ENCODE measurements at regions not wholly inside any gene's neighbourhood (a gene's known extent, or its start where the extent isn't known, plus 50 kb on each side); places are given as distances from the start of the nearest gene placed in this dataset.
"Not testable (repeated sequence)": the region's sequence is repeated elsewhere in the genome, so short reads cannot be mapped to it uniquely, and the experiment has no call there.

- no peak for DNase-seq (ENCODE audit: low read depth)
These were observed 193.3 kb downstream of the CEP135 start for GRCh38 chr4:56142088-56142487.

DNA sequence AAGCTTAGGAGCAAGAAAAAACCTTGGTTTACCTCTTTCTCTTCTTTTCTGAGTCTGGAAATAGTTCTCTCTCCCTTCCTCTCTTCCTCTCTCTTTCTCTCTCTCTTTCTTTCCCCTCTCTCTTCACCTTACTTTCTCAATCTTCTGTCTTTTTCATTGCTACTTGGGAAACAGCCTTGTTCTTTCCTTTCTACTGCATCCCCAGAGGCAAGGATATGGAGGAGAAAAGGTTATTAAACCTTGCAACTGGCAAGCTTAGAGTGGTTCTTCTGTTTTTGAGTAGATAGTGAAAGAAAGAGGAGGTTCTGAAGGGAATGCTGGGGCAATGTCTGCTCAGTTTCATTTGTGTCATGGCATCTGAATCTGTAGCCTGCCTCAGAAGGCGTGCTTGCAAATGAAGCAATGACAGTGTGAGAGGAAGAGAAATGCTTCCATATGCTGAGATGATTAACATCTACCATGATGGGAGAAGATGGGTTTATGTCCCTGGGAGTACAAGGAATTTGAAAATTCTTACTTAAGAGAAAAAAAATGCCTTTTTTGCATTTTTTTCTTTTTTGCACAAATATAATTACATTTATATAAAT, 190.6 kb downstream of the CEP135 start:
- DNase-seq (ENCODE audit: low read depth) = peak; percentile 18

DNA sequence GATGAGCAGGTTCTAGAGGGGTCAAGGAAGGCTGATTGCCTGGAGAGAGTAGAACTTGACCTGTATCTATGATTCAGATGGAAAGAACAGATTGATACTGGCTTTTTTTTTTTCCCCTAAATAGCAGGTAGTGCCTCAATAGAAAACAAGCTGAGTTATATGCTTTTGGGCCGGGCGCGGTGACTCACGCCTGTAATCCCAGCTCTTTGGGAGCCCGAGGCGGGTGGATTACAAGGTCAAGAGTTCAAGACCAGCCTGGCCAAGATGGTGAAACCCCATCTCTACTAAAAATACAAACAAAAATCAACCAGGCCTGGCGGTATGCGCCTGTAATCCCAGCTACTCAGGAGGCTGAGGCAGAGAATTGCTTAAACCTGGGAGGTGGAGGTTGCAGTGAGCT, 186.1 kb downstream of the CEP135 start:
- DNase-seq (ENCODE audit: low read depth) = not testable (repeated sequence)

GRCh38 chr4:56134266-56134665, 185.5 kb downstream of the CEP135 start:
- no peak for DNase-seq (ENCODE audit: low read depth)

DNA sequence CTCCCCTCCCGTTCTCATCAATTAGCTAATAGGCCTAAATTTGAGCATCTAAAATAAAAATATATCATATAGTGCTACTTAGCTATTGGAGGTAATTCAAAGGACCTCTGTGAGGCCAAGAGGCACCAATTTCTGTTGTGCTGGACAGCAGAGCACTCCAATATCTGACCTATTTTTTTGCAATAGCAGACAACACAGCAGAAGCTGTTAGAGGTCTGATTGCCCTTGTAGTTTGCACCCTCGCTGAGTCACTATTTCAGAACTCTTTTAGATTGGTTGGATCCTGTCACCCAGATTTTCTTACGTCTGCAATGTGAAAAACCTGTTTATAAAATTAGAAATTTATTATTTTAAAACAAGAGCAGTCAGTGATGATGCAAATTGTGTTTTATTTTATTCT, 184.1 kb downstream of the CEP135 start:
- DNase-seq (ENCODE audit: low read depth) = no peak

DNA sequence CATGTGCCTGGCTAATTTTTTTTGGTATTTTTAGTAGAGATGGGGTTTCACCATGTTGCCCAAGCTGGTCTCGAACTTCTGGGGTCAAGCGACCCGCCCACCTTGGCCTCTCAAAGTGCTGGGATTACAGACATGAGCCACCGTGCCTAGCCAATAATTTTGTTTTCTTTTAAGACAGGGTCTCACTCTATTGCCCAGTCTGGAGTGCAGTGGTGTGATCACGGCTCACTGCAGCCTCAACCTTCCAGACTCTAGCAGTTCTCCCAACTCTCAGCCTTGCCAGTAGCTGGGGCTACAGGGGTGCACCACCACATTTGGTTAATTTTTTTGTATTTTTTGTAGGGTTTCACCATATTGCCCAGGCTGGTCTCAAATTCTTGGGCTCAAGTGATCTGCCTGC, 183.4 kb downstream of the CEP135 start:
- DNase-seq (ENCODE audit: low read depth) = not testable (repeated sequence)

DNA sequence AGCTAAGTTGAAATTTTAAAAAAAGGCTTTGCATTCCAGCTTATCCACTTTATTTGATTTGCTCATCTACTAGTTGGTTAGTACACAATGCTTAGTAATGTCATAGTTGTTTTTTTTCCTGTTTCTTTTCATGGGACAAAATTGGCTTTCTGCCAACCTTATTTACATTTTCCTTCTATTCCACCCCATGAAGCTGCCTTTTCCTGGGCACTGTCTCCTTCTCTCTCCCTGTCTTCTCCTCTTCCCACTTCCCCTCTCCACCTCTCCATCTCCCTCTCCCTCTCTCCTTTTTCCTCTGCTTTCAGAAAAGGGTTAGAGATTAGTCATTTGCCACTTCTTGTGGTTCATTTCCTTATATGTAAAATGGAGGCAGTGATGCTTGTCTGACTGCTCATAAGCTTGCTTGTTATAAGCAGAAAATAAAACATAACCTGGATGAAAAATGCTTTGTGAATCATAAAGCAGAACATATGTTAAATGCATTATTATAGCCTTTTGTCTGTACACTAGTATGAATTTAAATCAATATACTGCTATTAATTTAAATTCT, 181.9 kb downstream of the CEP135 start:
- no peak for DNase-seq (ENCODE audit: low read depth)

DNA sequence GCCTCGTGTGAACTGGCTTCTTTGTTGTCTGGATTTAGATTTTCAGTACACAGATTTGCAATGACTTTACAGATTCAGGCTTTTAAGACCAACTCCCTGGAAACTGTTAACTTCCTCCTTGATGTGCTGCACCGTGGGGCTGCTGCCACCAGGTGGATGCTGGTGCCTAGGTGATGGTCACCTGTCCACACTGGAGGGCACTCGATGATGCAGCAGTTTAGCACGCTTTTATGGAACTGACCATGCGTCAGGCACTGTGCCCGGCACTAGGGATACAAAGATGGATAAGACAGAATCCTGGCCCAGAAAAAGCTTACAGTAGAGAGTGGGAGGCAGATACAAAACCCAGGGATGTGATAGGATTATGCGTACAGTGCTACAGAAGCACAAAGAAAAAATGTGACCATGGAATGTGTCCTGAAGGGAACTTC, 180.7 kb downstream of the CEP135 start:
- DNase-seq (ENCODE audit: low read depth) = no peak

GRCh38 chr4:56128213-56128612, 179.5 kb downstream of the CEP135 start:
- no peak for DNase-seq (ENCODE audit: low read depth)

DNA sequence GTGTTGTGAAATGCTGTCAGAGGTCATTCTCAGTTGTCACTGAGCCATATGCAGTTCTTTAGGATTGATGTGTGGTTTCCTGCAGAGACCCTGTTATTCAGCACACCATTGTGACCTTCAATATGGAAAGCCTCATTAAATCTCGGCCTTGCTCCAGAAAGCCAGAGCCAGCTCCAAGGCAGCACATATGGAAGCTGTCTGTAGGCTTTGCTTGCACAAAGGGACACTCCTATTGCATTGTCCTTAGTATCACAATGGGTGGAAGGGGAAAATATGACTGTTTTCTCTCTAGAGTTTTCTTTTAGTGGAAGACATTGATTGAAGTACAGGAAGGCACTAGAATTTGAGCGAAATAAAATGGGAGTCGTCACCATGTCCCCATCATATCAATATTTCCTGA, 179.0 kb downstream of the CEP135 start:
- DNase-seq (ENCODE audit: low read depth) = no peak

DNA sequence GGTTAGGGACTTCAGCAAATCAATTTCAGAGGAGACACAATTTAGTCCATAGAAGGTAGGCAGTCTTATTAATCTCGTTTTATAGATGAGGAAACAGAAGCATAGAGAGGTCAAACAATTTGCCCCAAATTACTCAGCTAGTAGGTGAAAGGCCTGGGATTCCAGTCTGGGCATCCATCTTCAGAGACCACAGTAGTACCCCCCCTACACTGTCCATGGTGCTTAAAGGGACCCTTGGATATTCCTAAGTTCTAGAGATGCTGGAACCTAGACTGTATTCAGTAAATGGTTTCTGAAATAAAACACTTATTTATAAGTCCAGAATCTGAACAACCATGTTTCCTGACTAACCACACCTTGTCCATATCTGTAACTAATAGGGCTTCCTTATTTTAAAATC, 174.8 kb downstream of the CEP135 start:
- DNase-seq (ENCODE audit: low read depth) = no peak

- no peak for DNase-seq (ENCODE audit: low read depth)
These were observed 174.3 kb downstream of the CEP135 start for GRCh38 chr4:56123051-56123450.

DNA sequence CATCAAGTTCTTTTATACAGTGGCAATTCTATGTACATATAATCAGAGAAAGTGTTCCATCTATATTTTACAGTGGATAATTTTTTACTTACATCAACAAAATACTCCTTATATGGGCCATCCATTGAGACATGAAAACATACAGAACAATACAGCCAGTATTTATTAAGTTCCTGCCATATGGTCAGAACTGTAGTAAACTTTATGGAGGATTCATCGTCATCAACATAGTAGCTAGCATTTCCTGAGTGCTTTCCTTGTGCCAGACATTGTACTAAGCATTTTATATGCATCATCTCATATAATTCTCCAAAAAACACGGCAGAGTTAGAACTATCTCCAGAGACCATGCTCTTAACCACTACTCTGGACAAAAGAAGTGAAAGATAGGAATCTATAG, 170.1 kb downstream of the CEP135 start:
- DNase-seq (ENCODE audit: low read depth) = no peak

DNA sequence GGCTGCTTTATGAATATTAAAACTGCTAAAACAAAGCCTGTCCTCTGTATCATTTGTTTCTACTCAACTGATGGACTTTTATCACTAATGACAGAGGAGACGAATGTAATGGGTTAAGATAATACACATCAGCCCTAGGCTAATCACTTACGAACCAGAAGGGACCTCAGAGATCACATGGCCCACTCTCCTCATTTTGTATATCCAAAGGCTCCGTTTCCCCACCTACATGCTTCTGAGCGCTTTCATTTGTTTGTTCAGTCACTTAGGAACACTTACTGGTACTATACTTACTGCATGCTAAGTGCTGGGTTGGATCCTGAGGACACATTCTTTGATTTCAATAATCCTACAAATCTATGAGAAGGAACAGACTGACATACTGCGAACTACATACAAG, 169.3 kb downstream of the CEP135 start:
- no peak for DNase-seq (ENCODE audit: low read depth)

- no peak for DNase-seq (ENCODE audit: low read depth)
These were observed 167.2 kb downstream of the CEP135 start for GRCh38 chr4:56115898-56116297.

GRCh38 chr4:56112377-56112776, 163.6 kb downstream of the CEP135 start:
- DNase-seq (ENCODE audit: low read depth) = no peak

DNA sequence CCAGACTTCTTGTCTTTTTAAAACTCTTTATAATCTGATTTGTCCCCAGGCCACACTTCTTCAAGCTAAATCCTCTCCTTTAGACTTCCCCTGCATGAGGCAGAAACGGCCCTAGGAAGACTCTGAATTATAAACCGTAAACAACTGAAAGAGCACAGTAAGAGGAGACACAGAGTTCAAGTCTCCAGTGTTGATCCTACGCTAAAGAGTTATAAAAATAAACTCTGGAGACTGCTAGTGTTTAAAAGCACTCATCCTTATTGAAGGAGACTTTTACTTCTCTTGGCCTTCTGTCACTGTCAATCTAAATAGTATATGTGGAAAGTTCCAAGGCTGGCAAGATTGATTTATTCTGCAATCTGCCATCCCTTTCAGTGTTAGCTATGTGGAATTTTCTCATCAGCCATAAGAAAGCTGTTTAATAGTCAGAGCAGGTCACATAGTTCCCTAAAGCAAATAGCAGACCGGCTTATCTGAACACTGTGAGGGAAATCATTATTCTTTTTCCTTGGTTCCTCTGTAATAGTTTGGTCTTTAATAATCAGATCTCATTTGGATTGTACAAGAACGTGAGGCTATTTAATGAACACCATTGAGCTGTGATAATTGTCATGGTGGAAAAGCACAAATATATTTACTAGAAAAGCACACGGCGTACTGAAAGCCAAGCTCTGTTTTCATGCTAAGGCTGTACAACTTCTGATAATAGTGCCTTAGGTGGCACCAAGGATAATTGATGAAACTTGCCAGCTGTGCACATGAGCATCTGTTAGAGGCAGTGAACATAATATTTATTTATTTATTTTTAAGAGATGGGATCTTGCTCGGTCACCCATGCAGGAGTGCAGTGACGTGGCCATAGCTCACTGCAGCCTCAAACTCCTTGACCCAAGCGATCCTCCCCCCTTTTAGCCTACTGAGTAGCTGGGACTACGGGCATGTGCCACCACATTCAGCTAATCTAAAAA, 157.7 kb downstream of the CEP135 start:
- DNase-seq (ENCODE audit: low read depth) = no peak

GRCh38 chr4:56104188-56104587, 155.4 kb downstream of the CEP135 start:
- no peak for DNase-seq (ENCODE audit: low read depth)

DNA sequence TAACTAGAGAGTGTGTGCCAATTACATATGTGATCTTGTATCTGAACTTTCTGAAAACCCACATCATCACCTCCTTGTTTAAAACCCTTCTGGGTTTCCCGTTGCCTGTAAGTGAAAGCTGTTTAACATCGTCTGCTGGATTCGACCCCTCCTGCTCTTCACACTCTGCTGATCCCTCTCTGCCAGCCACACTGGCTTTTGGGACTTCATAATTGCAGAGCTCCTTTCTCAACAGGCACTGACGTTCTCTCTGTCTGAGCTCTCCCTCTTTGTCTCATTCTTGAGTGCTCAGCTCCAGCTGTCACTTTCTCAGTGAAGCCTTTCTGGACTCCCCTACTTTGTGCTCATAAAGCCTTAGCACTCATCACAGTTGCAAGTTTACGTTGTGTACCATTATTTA, 153.9 kb downstream of the CEP135 start:
- DNase-seq (ENCODE audit: low read depth) = no peak

DNA sequence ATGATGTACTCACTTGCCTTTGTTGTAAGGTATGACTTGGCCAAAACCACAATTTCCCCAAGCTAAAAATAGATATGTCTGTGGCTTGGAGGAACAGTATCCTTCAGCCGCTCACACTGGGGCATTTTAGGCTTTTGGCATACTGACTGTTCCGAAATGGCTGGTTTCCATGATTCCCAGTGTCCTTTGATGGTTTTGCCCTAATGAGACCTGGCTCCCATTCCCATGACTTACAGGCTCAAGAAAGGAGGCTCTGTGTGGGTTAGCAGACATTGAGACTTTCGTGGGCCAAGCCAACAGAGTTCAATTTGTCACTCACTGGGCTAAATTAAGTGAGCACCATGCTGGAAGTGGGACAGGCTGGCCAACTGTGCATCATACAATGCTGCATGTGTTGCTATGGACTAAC, 150.6 kb downstream of the CEP135 start:
- no peak for DNase-seq (ENCODE audit: low read depth)

DNA sequence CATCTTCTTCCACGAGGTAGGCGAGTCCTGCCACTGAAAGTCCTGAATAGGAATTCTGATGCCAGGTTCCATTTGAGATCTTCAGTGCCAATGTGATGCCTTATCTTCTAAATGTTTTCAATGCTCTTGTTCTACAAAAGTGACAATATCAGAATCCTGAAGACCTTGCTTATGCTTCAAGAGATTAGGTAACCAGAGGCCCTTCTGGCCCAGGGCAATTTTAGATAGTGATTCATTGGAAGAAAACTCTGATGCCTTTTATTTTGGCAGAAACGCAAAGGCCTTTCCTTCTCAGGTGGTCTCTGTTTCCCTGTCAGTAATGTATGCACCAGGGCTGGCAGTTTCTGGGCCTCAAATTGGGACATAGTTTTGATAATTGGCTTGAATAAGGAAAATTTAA, 144.8 kb downstream of the CEP135 start:
- DNase-seq (ENCODE audit: low read depth) = no peak

GRCh38 chr4:56092540-56092939, 143.8 kb downstream of the CEP135 start:
- DNase-seq (ENCODE audit: low read depth) = no peak

DNA sequence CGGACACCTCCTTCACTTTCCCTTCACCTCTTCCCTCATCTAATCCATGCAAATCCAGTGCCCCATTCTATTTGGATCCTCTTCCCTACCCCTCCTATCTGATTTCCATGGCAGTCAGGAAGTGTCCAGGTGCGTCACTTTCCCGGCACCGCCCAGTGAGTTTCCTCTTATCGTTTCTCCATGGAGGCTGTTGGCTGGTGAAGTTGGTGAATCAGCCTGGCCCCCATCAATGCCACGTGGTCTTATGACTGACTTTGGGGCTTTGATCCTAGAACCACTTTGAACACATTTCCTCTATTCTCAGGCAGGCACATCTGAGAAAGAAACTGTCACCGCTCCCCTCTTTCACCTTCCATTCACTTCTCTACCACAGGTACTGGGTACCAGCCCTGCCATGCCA, 137.8 kb downstream of the CEP135 start:
- no peak for DNase-seq (ENCODE audit: low read depth)
